Small intestine (tissue), 7 donors: ENCODE measurements at regions not wholly inside any gene's neighbourhood (a gene's known extent, or its start where the extent isn't known, plus 50 kb on each side); places are given as distances from the start of the nearest gene placed in this dataset.

Source experiments
- DNase-seq, 2 donors: peaks; one replicate each; pipeline versions ENCODE4 v3.0.0 to v3.0.0-alpha.2; 2013
- FAIRE-seq: peaks from 2 replicates; lab custom pipeline; 2012; peaks lifted over from hg19 to GRCh38; lab: Jason Lieb, UNC
- H3K27ac ChIP-seq, 3 donors: one replicate each; pipeline ENCODE4 v1.5.1; 2013; ENCODE audit warnings: low read length in 2 of 3, mild to moderate bottlenecking in 2 of 3, control low read depth in 1 of 3, inconsistent platforms in 1 of 3, low read depth in 1 of 3, moderate library complexity in 1 of 3
- H3K27me3 ChIP-seq, 3 donors: one replicate each; pipeline ENCODE4 v1.6.1; 2013; ENCODE audit warnings: low read length in 3 of 3, inconsistent platforms in 1 of 3; ENCODE audit not compliant: control insufficient read depth in 3 of 3, insufficient read depth in 3 of 3
- H3K36me3 ChIP-seq, 3 donors: one replicate each; pipeline ENCODE4 v1.6.1; 2013; ENCODE audit warnings: low read length in 3 of 3, inconsistent platforms in 1 of 3, low read depth in 1 of 3, mild to moderate bottlenecking in 1 of 3, moderate library complexity in 1 of 3; ENCODE audit not compliant: control insufficient read depth in 3 of 3, insufficient read depth in 2 of 3
- H3K4me1 ChIP-seq, 3 donors: one replicate each; pipeline ENCODE4 v1.6.1; 2013; ENCODE audit warnings: low read length in 2 of 3, inconsistent platforms in 1 of 3, low read depth in 1 of 3, mild to moderate bottlenecking in 1 of 3, moderate library complexity in 1 of 3; ENCODE audit not compliant: control insufficient read depth in 3 of 3, insufficient read depth in 2 of 3
- H3K4me3 ChIP-seq, 3 donors: one replicate each; pipeline ENCODE4 v1.5.1; 2013; ENCODE audit warnings: low read length in 3 of 3, control low read depth in 1 of 3, inconsistent platforms in 1 of 3, low read depth in 1 of 3, mild to moderate bottlenecking in 1 of 3, moderate library complexity in 1 of 3
- H3K9me3 ChIP-seq, 2 donors: one replicate each; pipeline ENCODE4 v1.6.1; 2013; ENCODE audit warnings: low read depth in 1 of 2, low read length in 1 of 2; ENCODE audit not compliant: control insufficient read depth in 2 of 2, insufficient read depth in 1 of 2
- WGBS, 3 donors: extraction: QIAGEN DNeasy Blood & Tissue Kit; methylation state at CpG; one replicate each; pipeline ENCODE4 v1.1.7; 2013; 5-methylcytosine and 5-hydroxymethylcytosine counted together
- donor health status: healthy with polysubstance abuse.
- donor health status: control.
- donor health status: control.
- donor health status: Bipolar disorder and iron deficiency.
- donor health status: healthy.

GRCh38 chr7:81819861-81820260, 50.0 kb upstream of the HGF start:
- DNase-seq (no peak), FAIRE-seq (no peak)
- H3K27me3 ChIP-seq: no peaks in the 10 kb centered on the region
- H3K36me3 ChIP-seq: no peaks in the 10 kb centered on the region
- 12 to 34% (median 32%) methylated on average over 1 of the region's 1 CpG for WGBS, 3 donors
- H3K4me1 ChIP-seq: no peaks in the 10 kb centered on the region
- H3K9me3 ChIP-seq: no peaks in the 10 kb centered on the region
- no peak overlapping the region for H3K4me3 ChIP-seq
- no peak overlapping the region for H3K27ac ChIP-seq
